ENCODE measurements at regions not wholly inside any gene's neighbourhood (a gene's known extent, or its start where the extent isn't known, plus 50 kb on each side); places are given as distances from the start of the nearest gene placed in this dataset.

- no peak for DNase-seq
- no peaks in the 10 kb centered on the region for H3K9me3 ChIP-seq
- 49 to 72% (median 66%) methylated on average over 26 of the region's 26 CpGs for WGBS, 3 donors
- intact Hi-C loops (cut with DNase I) = no loop called here
- no peak for TF ChIP-seq POLR2A (IDR thresholded peaks at IDR 0.05)
- no peaks in the 10 kb centered on the region for H3K4me1 ChIP-seq (ENCODE audit: insufficient read depth)
- no peak overlapping the region for H3K4me3 ChIP-seq
- no peak overlapping the region for H3K27ac ChIP-seq
- no peaks in the 10 kb centered on the region for H3K36me3 ChIP-seq
- H3K27me3 ChIP-seq = no peaks in the 10 kb centered on the region
These were observed 194.9 kb downstream of the GPX5 start for GRCh38 chr6:28720357-28721231.

DNA sequence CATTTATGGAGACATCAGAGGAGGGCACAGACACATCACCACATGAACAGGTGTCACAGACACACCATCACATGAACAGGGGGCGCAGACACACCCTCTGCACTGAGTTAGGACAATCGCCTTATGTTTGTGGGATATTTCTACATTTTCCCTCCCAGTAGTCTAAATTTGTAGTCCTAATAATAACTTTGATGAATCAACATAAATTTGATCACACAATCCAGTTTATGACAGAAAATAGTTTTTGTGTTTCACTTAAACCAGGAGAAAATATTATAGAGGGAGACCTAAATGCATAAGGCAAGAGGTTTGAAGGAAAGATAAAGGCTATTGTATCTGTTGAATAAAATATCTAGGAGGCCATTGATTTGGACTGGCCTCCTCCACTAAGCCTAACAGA, 195.7 kb downstream of the GPX5 start:
- Histone ChIP-seq H3K36me3 (no peaks in the 10 kb centered on the region), H3K9me3 (no peaks in the 10 kb centered on the region), H3K4me1 (ENCODE audit: insufficient read depth) (no peaks in the 10 kb centered on the region), H3K4me3 (no peak overlapping the region), H3K27me3 (no peaks in the 10 kb centered on the region), H3K27ac (no peak overlapping the region)
- TF ChIP-seq CTCF (IDR thresholded peaks at IDR 0.05) = no peak
- TF ChIP-seq POLR2A (IDR thresholded peaks at IDR 0.05) = no peak
- TF ChIP-seq EP300 (IDR thresholded peaks at IDR 0.05) = no peak
- intact Hi-C loops (cut with DNase I) = no loop called here
- no peak for DNase-seq
- WGBS, 3 donors = 80 to 98% (median 83%) methylated on average over 2 of the region's 2 CpGs

DNA sequence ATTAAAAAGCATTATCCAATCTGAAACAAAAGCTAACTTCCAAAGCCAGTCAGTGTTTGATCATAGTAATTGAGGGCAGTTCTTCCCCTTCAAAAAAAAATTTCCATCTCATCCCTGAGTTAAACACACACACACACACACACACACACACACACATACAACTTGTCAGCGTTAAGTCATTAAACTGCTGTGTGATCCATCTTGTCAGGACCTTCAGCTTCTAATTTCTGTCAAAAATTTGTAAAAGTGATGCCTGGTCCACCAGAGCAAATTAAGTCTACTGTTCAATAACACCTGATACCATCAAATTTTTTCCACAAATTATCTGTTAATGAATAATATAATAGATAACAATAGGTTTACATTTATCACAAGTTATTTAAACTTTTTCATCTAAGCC, 198.7 kb downstream of the GPX5 start:
- no peak overlapping the region for H3K4me3 ChIP-seq
- no peaks in the 10 kb centered on the region for H3K36me3 ChIP-seq
- TF ChIP-seq POLR2A (IDR thresholded peaks at IDR 0.05) (no peak), EP300 (IDR thresholded peaks at IDR 0.05) (no peak), CTCF (IDR thresholded peaks at IDR 0.05) (no peak)
- no peaks in the 10 kb centered on the region for H3K27me3 ChIP-seq
- no peaks in the 10 kb centered on the region for H3K4me1 ChIP-seq (ENCODE audit: insufficient read depth)
- 46 to 64% (median 59%) methylated on average over 1 of the region's 1 CpG for WGBS, 3 donors
- H3K9me3 ChIP-seq = no peaks in the 10 kb centered on the region
- no peak overlapping the region for H3K27ac ChIP-seq
- DNase-seq = no peak
- intact Hi-C loops (cut with DNase I) = no loop called here

GRCh38 chr6:28725274-28725809, 198.4 kb downstream of the TRIM27 start:
- no peak for TF ChIP-seq EP300 (IDR thresholded peaks at IDR 0.05)
- no peak for TF ChIP-seq POLR2A (IDR thresholded peaks at IDR 0.05)
- no peak for TF ChIP-seq CTCF (IDR thresholded peaks at IDR 0.05)
- H3K27ac ChIP-seq = no peak overlapping the region
- no peaks in the 10 kb centered on the region for H3K9me3 ChIP-seq
- intact Hi-C loops (cut with DNase I) = no loop called here
- no peaks in the 10 kb centered on the region for H3K4me1 ChIP-seq (ENCODE audit: insufficient read depth)
- H3K4me3 ChIP-seq = no peak overlapping the region
- H3K27me3 ChIP-seq = no peaks in the 10 kb centered on the region
- no peaks in the 10 kb centered on the region for H3K36me3 ChIP-seq
- WGBS, 3 donors = 61 to 68% (median 65%) methylated on average over 2 of the region's 2 CpGs
- DNase-seq = no peak

GRCh38 chr6:28725890-28726348, 197.9 kb downstream of the TRIM27 start:
- Histone ChIP-seq H3K9me3 (no peaks in the 10 kb centered on the region), H3K4me3 (no peak overlapping the region), H3K36me3 (no peaks in the 10 kb centered on the region), H3K27ac (no peak overlapping the region), H3K4me1 (ENCODE audit: insufficient read depth) (no peaks in the 10 kb centered on the region), H3K27me3 (no peaks in the 10 kb centered on the region)
- intact Hi-C loops (cut with DNase I) = no loop called here
- 27 to 42% (median 28%) methylated on average over 7 of the region's 7 CpGs for WGBS, 3 donors
- TF ChIP-seq EP300 (IDR thresholded peaks at IDR 0.05) (no peak), POLR2A (IDR thresholded peaks at IDR 0.05) (no peak), CTCF (IDR thresholded peaks at IDR 0.05) (no peak)
- DNase-seq = no peak

All from ovary (tissue), 7 donors.